NCI-H82 treated with DMSO at 0.1 percent for 48 hours (cell line): ENCODE measurements at regions not wholly inside any gene's neighbourhood (a gene's known extent, or its start where the extent isn't known, plus 50 kb on each side); places are given as distances from the start of the nearest gene placed in this dataset.

Source experiments
- DNase-seq: peaks from one replicate; lab custom pipeline; 2025; ENCODE audit not compliant: unreplicated experiment; lab: John Stamatoyannopoulos, UW

GRCh38 chr20:58069796-58070663, 158.4 kb downstream of the ANKRD60 start:
- no peak for DNase-seq

DNA sequence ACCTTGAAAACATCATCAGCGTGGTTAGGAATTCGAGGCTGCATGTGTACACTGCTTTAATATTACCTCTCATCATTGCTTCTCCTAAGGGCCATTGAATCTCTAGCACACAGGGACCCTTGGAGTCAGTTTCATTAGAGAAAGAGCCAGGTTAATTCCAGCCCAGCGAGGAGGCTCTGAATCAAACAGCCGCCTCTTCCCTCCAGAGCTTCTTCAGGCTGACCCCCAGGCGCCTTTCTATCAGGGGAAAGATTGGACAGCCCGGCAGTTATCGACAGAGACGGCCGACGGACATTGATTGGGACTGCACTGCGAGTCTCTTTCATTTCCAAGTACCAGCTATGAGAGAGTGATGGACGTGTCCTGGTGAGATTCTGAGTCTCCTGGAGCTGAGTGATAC, 159.2 kb downstream of the ANKRD60 start:
- DNase-seq: no peak

DNA sequence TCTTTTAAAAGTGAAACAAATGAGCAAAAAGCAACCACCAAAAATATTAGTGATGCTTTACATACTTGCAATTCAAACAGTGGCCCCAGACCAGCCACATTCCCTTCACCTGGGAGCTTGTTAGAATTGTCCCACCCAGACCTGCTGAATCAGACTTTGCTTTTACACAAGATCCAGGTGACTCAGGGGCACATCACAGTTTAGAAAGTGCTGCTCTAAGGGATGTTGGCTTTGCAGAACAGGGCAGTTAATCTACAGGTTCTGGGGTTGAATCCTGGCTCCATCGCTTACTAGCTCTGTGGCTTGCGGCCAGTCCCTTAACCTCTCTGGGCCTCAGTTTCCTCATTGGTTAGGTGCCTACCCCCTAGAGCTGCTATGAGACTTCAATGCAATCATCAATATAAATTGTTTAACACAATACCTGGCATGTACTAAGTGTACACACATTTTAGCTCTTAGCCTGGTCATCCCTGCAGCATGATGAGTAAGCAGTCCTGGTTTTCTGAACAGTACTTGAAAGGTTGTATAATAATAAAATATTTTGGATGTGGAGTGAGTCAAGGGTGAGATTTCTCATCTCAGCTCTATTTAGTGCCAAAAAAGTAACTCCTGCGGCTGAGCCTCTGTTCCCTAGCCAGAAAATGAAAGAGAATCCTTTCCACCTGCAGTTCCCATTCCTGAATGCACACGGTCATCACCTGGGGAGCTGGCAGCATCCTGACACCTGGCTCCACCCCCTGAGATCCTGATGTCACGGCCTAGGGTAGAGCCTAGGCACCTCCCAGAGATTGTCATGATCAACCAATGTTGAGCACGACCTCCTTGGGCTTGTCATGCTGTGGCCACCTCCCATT, 162.7 kb downstream of the ANKRD60 start:
- DNase-seq: no peak

GRCh38 chr20:58064411-58065010, 163.9 kb downstream of the ANKRD60 start:
- no peak for DNase-seq

GRCh38 chr20:58059260-58059544, 169.3 kb downstream of the ANKRD60 start:
- DNase-seq: no peak

GRCh38 chr20:58058421-58059259, 169.8 kb downstream of the ANKRD60 start:
- no peak for DNase-seq

GRCh38 chr20:58056921-58057686, 171.3 kb downstream of the ANKRD60 start:
- DNase-seq: no peak

- no peak for DNase-seq
Measured at GRCh38 chr20:58056021-58056591, 172.3 kb downstream of the ANKRD60 start.

DNA sequence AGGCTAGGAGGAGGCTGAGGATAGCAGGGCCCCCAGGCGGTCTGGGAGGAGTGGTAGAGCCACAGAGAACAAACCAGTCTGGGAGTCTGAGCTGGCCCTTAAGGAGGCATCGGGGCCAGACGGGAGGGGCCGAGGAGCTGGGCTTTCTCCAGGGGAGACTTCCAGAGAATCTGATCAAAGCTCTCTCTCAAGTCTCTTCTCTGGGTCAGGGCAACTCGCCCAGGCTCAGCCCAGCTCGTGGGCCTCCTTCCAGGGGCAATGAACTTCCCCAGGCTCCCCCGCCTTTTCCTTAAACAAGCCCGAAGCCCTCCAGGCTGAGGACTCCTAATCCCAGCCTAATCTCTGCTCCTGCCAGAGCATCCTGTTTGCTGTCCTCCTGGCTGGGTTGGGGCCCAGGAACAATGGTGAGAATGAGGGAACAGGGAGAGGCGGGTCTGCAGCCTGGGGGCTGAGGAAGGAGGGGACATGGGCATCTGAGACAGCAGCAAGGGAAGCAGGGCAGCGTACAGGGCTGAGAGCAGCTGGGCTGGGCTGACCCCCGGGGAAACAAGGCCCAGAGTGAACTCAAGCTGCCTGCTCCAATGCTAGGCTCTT, 173.6 kb downstream of the ANKRD60 start:
- DNase-seq: peak; percentile 58

GRCh38 chr20:58054082-58054779, 174.2 kb downstream of the ANKRD60 start:
- DNase-seq: no peak

DNA sequence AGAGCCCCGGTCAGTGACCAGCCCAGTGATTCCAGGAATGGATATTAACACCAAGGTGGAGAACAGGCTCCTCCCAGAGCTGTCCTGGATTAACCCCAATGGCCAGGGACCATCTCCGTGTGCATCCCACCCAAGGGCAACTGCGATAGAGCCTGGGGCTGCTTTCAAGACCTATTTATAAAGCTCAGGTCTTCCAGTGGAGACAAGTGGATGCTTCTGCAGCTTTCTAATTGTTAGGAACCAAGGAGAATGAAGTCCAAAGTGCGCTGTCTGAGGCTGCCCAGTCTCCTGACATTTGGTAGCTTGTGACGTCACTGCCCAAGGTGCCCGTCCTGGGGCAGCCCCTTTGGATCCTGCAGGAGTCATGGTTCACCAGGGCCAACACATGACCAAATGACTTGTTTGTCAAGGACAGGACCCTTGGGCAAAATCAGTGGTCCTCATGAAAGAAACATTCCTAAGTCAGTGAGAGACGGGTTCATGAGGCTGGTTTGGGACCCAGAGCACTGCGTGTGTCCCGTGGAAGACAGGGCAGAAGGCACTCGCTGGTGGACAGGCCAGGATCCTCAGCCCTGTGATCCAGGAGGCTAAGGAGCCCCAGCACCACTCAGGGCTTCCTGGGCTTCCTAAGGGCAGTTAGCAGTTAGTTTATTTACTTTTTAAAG, 174.9 kb downstream of the ANKRD60 start:
- DNase-seq: no peak

DNA sequence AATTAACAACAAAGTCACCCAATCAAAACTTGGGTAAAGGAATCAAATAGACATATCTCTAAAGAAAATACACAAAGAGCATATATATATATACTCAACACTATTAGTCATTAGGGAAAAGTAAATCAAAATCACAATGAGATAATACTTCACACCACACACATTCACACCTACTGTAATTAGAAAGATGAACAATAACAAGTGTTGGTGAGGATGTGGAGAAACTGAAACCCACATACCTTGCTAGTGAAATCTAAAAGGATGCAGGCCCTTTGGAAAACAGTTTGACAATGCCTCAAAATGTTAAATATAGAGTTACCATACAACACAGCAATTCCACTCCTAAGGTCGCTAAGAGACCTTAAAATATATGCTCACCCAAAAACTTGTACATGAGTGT, 177.1 kb downstream of the ANKRD60 start:
- DNase-seq: no peak

GRCh38 chr20:58048096-58048702, 180.3 kb downstream of the ANKRD60 start:
- DNase-seq: no peak

- DNase-seq: no peak
Measured at GRCh38 chr20:58046311-58046710, 182.1 kb downstream of the ANKRD60 start.

- no peak for DNase-seq
Measured at GRCh38 chr20:58045579-58045978, 182.9 kb downstream of the ANKRD60 start.

DNA sequence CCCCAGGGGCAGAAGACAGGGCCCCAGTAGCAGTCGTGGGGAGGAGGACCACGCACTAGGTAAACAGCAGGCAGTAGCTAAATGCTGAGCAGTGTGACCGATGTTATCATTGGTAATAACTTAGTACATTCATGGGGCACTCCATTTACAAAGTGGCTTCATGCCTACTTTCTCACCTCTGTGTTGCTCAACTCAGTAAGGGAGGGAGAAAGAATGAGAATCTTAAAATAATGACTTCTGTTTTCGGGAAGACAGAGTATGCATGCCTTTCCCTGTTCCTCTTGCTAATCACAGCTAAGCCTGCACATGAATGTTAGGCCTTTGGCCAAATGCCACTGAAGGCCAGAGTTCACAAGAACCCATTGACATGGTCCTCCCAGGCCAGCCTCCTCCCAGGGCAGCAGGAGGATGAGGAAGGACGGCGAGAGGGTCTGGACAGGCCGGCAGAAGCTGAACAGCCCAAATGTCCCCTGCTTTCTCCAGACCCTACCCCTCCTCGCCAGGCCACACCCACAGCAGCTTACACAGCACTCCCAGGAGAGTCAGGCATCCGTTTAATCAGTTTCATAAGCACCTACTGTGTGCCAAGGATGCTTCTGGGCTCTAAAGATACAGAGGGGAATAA, 183.4 kb downstream of the ANKRD60 start:
- DNase-seq: no peak

- DNase-seq: no peak
Measured at GRCh38 chr20:58044286-58044685, 184.2 kb downstream of the ANKRD60 start.
